HepG2 (cell line): ENCODE measurements at regions not wholly inside any gene's neighbourhood (a gene's known extent, or its start where the extent isn't known, plus 50 kb on each side); places are given as distances from the start of the nearest gene placed in this dataset.

Experiments used
- CHD2 ChIP-seq: IDR thresholded peaks from 2 replicates; pipeline ENCODE4 v1.6.1; 2011; ENCODE audit warnings: low read depth, low read length, improper control_type of control experiment
- MTA3 ChIP-seq: sonication (generic); formaldehyde crosslinking; IDR thresholded peaks from 2 replicates; pipeline ENCODE4 v1.4.0; 2020; ENCODE audit warnings: missing genetic modification reagents
- NFE2L2 ChIP-seq: fragments of 150-350 bp; IDR thresholded peaks from 2 replicates; pipeline ENCODE4 v1.6.1; 2014; ENCODE audit warnings: low read length
- TCF7L2 ChIP-seq: IDR thresholded peaks from 2 replicates; pipeline ENCODE4 v1.6.1; 2011; ENCODE audit warnings: mild to moderate bottlenecking, low read depth, low read length, moderate library complexity
- ZNF10 ChIP-seq: sonication (generic); formaldehyde crosslinking; IDR thresholded peaks from 2 replicates; pipeline ENCODE4 v1.4.0; 2020; ENCODE audit warnings: mild to moderate bottlenecking, low read depth, missing genetic modification reagents, borderline replicate concordance
- ZNF263 ChIP-seq: sonication (generic); formaldehyde crosslinking; IDR thresholded peaks from 2 replicates; pipeline ENCODE4 v1.4.0; 2020; ENCODE audit warnings: missing genetic modification reagents
- ZNF317 ChIP-seq: sonication (generic); formaldehyde crosslinking; IDR thresholded peaks from 2 replicates; pipeline ENCODE4 v1.5.0; 2020; ENCODE audit warnings: mild to moderate bottlenecking, missing genetic modification reagents
- ZNF737 ChIP-seq: sonication (generic); formaldehyde crosslinking; IDR thresholded peaks from 2 replicates; pipeline ENCODE4 v1.5.0; 2020; ENCODE audit warnings: missing genetic modification reagents, mild to moderate bottlenecking, borderline replicate concordance
- ZNF781 ChIP-seq: sonication (generic); formaldehyde crosslinking; IDR thresholded peaks from 2 replicates; pipeline ENCODE4 v1.5.1; 2020; ENCODE audit warnings: borderline replicate concordance, mild to moderate bottlenecking, missing genetic modification reagents; ENCODE audit errors: not compliant biosample characterization
- TF ChIP-seq, protein P1 (sequence below): sonication (generic); formaldehyde crosslinking; conservative IDR thresholded peaks from 2 replicates; pipeline ENCODE4 v1.8.0; 2022; ENCODE audit warnings: missing genetic modification reagents
- TF ChIP-seq, protein P2 (sequence below): sonication (generic); formaldehyde crosslinking; IDR thresholded peaks from 2 replicates; pipeline ENCODE4 v1.8.0; 2022; ENCODE audit warnings: mild to moderate bottlenecking, missing genetic modification reagents, borderline replicate concordance
- TF ChIP-seq, protein P3 (sequence below): sonication (generic); formaldehyde crosslinking; IDR thresholded peaks from 2 replicates; pipeline ENCODE4 v1.4.0; 2020; ENCODE audit warnings: missing genetic modification reagents, mild to moderate bottlenecking, borderline replicate concordance
- TF ChIP-seq, protein P4 (sequence below): sonication (generic); formaldehyde crosslinking; IDR thresholded peaks from 2 replicates; pipeline ENCODE4 v1.4.0; 2020; ENCODE audit warnings: mild to moderate bottlenecking, missing genetic modification reagents

DNA sequence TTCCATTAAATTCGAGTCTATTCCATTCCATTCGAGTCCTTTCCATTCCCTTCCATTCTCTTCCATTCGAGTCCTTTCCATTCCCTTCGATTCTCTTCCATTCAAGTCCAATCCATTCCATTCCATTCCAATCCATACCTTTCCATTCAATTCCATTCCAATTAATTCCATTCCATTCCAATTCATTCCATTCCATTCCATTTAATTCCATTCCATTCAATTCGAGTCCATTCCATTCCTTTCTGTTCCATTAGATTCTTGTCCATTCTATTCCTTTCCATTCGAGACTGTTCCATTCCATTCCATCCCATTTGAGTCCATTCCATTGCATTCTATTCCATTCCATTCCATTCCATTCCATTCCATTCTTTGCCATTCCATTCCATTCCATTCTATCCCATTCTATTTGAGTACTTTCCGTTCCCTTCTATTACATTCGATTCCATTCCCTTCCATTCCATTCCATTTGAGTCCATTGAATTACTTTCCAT, 1130.0 kb downstream of the RPIA start (continued):
- TF ChIP-seq ZNF781 (CRISPR knock-in tag) (no peak), ZNF263 (no peak), MTA3 (CRISPR knock-in tag) (no peak), ZNF737 (no peak), TCF7L2 (no peak), ZNF10 (CRISPR knock-in tag) (no peak), CHD2 (no peak), ZNF317 (no peak), NFE2L2 (no peak)
- TF ChIP-seq, protein P1, sequence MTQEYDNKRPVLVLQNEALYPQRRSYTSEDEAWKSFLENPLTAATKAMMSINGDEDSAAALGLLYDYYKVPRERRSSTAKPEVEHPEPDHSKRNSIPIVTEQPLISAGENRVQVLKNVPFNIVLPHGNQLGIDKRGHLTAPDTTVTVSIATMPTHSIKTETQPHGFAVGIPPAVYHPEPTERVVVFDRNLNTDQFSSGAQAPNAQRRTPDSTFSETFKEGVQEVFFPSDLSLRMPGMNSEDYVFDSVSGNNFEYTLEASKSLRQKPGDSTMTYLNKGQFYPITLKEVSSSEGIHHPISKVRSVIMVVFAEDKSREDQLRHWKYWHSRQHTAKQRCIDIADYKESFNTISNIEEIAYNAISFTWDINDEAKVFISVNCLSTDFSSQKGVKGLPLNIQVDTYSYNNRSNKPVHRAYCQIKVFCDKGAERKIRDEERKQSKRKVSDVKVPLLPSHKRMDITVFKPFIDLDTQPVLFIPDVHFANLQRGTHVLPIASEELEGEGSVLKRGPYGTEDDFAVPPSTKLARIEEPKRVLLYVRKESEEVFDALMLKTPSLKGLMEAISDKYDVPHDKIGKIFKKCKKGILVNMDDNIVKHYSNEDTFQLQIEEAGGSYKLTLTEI (CRISPR knock-in tag): no peak
- TF ChIP-seq, protein P2, sequence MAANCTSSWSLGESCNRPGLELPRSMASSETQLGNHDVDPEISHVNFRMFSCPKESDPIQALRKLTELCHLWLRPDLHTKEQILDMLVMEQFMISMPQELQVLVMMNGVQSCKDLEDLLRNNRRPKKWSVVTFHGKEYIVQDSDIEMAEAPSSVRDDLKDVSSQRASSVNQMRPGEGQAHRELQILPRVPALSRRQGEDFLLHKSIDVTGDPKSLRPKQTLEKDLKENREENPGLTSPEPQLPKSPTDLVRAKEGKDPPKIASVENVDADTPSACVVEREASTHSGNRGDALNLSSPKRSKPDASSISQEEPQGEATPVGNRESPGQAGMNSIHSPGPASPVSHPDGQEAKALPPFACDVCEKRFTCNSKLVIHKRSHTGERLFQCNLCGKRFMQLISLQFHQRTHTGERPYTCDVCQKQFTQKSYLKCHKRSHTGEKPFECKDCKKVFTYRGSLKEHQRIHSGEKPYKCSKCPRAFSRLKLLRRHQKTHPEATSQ (CRISPR knock-in tag): no peak
- TF ChIP-seq, protein P3, sequence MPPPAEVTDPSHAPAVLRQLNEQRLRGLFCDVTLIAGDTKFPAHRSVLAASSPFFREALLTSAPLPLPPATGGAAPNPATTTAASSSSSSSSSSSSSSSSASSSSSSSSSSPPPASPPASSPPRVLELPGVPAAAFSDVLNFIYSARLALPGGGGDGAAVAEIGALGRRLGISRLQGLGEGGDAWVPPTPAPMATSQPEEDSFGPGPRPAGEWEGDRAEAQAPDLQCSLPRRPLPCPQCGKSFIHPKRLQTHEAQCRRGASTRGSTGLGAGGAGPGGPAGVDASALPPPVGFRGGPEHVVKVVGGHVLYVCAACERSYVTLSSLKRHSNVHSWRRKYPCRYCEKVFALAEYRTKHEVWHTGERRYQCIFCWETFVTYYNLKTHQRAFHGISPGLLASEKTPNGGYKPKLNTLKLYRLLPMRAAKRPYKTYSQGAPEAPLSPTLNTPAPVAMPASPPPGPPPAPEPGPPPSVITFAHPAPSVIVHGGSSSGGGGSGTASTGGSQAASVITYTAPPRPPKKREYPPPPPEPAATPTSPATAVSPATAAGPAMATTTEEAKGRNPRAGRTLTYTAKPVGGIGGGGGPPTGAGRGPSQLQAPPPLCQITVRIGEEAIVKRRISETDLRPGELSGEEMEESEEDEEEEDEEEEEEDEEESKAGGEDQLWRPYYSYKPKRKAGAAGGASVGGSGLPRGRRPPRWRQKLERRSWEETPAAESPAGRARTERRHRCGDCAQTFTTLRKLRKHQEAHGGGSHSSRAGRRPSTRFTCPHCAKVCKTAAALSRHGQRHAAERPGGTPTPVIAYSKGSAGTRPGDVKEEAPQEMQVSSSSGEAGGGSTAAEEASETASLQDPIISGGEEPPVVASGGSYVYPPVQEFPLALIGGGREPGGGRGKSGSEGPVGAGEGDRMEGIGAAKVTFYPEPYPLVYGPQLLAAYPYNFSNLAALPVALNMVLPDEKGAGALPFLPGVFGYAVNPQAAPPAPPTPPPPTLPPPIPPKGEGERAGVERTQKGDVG (CRISPR knock-in tag): no peak
- TF ChIP-seq, protein P4, sequence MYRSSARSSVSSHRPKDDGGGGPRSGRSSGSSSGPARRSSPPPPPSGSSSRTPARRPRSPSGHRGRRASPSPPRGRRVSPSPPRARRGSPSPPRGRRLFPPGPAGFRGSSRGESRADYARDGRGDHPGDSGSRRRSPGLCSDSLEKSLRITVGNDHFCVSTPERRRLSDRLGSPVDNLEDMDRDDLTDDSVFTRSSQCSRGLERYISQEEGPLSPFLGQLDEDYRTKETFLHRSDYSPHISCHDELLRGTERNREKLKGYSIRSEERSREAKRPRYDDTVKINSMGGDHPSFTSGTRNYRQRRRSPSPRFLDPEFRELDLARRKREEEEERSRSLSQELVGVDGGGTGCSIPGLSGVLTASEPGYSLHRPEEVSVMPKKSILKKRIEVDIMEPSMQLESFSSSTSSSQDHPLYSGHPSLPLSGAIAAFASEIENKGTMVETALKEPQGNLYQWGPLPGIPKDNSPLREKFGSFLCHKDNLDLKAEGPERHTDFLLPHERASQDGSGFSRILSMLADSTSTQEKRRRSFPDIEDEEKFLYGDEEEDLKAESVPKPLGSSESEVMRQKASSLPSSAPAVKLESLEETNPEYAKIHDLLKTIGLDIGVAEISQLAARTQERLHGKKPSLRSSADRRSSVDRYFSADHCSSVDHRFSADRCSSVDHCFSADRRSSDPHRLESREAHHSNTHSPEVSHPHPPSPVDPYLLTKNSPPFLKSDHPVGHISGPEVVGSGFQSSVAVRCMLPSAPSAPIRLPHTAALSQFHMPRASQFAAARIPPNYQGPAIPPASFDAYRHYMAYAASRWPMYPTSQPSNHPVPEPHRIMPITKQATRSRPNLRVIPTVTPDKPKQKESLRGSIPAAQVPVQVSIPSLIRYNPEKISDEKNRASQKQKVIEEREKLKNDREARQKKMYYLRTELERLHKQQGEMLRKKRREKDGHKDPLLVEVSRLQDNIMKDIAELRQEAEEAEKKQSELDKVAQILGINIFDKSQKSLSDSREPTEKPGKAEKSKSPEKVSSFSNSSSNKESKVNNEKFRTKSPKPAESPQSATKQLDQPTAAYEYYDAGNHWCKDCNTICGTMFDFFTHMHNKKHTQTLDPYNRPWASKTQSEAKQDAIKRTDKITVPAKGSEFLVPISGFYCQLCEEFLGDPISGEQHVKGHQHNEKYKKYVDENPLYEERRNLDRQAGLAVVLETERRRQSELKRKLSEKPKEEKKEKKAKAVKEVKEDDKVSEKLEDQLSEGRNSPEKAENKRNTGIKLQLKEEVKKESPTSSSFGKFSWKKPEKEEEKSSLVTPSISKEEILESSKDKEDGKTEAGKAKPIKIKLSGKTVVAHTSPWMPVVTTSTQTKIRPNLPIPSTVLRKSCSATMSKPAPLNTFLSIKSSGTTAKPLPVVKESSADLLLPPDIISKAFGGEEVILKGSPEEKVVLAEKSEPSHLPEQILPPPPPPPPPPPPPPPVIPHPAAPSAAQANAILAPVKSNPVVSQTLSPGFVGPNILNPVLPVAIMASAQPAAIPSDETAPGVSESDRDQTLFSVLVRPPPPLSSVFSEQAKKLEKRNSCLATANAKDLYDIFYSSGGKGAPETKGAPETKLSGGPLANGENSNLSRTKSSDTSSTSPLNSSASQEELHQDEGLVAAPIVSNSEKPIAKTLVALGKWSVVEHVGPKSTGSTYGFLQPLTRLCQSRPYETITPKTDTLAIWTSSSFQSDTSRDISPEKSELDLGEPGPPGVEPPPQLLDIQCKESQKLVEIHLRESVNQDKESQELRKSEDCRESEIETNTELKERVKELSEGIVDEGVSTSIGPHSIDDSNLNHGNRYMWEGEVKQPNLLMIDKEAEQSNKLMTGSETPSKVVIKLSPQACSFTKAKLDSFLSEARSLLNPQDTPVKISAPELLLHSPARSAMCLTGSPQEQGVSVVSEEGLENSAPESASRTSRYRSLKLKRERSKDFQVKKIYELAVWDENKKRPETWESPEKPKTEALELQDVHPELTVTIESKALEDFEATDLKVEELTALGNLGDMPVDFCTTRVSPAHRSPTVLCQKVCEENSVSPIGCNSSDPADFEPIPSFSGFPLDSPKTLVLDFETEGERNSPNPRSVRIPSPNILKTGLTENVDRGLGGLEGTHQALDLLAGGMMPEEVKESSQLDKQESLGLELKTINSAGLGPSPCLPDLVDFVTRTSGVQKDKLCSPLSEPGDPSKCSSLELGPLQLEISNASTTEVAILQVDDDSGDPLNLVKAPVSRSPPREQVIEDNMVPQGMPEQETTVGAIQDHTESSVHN (CRISPR knock-in tag): no peak
